ENCODE measurements at regions not wholly inside any gene's neighbourhood (a gene's known extent, or its start where the extent isn't known, plus 50 kb on each side); places are given as distances from the start of the nearest gene placed in this dataset.

- Histone ChIP-seq H3K4me3 (no peak overlapping the region), H3K9me3 (no peaks in the 10 kb centered on the region), H3K27me3 (no peaks in the 10 kb centered on the region), H3K36me3 (no peaks in the 10 kb centered on the region)
- DNase-seq, result peak; percentile 9
Measured at GRCh38 chr4:13865871-13866669, 238.5 kb upstream of the BOD1L1 start.

GRCh38 chr4:13866881-13867280 is 239.4 kb upstream of the BOD1L1 start:
- no peak for DNase-seq
- Histone ChIP-seq H3K27me3 (no peaks in the 10 kb centered on the region), H3K9me3 (no peaks in the 10 kb centered on the region), H3K4me3 (no peak overlapping the region), H3K36me3 (no peaks in the 10 kb centered on the region)

DNA sequence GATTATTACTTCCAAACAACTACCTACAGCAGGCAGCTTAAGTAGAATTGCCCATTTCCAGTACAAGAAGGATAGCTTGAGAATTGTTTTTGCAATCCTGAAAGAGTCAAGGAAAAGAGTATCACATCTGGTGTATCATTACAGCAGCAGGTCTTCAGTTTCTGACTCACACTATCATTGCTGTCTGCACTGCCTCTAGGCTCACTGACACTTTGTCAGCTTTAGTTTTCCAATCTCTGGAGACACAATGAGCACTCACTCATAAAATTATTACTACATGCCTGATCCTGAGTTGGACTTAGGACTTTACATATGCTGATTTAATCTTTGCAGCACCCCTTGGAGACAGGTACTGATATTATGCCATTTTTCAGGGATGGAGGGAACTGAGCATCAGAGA is 244.6 kb upstream of the BOD1L1 start:
- no peaks in the 10 kb centered on the region for H3K27me3 ChIP-seq
- no peak overlapping the region for H3K4me3 ChIP-seq
- no peaks in the 10 kb centered on the region for H3K36me3 ChIP-seq
- no peak for DNase-seq
- no peaks in the 10 kb centered on the region for H3K9me3 ChIP-seq

- H3K9me3 ChIP-seq, result no peaks in the 10 kb centered on the region
- H3K36me3 ChIP-seq, result no peaks in the 10 kb centered on the region
- no peak for DNase-seq
- H3K27me3 ChIP-seq, result no peaks in the 10 kb centered on the region
- H3K4me3 ChIP-seq, result no peak overlapping the region
Measured at GRCh38 chr4:13872955-13873354, 245.4 kb upstream of the BOD1L1 start.

DNA sequence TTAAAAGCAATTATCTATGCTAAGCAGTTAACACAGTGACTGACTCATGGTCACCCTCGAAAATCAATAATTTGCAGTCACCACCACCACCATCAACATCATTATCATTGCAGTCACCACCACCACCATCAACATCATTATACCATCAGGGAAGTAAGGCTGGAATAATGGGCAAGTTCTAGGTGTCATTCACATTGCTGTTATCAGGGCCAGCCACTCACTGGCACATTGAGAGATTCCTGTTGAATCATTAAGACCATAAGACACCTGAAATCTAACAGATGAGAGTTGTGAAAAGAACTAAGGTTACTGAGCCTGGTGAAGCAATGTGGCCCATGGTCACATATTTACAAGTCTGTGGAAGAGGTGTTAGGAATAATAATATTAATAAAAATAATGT is 247.7 kb upstream of the BOD1L1 start:
- Histone ChIP-seq H3K4me3 (no peak overlapping the region), H3K36me3 (no peaks in the 10 kb centered on the region), H3K9me3 (no peaks in the 10 kb centered on the region)

DNA sequence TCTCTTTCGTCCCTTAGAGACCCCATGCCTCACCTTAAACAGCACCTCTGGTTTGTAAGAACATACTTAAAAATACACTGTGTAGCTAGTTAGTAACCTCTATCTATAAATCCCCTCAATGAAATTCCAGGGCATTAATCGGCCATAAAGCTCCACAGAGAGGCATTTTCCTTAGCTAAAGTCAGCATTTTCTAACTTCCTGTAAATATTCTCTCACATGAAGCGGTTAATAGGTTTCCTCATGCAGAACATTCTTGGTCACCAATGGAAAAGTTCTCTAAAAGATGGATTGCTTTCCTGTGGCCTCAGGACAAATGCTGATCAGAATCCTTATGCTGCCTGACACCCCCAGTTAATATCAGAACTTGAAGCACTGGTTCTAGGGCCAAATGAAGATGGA is 248.6 kb upstream of the BOD1L1 start:
- DNase-seq, result no peak

More for the DNA sequence above, 247.7 kb upstream of the BOD1L1 start:
- no peaks in the 10 kb centered on the region for H3K27me3 ChIP-seq
- no peak for DNase-seq

DNA sequence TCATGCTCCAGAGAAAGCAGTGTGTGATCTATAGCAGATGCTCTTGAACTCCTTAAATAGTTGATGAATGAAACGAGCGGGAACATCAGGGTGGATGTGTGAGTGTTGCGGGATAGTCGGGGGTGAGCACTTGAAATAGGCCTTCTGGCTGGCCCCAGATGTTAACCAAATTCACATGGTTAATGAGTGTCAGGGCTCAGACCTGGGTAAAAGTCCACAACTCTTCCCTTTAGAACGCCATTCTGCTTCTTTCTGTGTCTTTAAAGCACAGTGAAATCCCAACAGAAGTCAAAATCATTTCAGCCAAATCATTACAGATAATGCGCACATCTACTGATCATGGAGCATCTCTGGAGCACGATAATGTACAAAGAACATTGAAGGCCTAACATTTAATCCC is 249.4 kb upstream of the BOD1L1 start:
- no peak for DNase-seq
- no peak overlapping the region for H3K4me3 ChIP-seq
- H3K36me3 ChIP-seq, result no peaks in the 10 kb centered on the region
- H3K27me3 ChIP-seq, result no peaks in the 10 kb centered on the region
- no peaks in the 10 kb centered on the region for H3K9me3 ChIP-seq

More for the DNA sequence above, 248.6 kb upstream of the BOD1L1 start:
- no peak overlapping the region for H3K4me3 ChIP-seq
- H3K9me3 ChIP-seq, result no peaks in the 10 kb centered on the region
- no peaks in the 10 kb centered on the region for H3K36me3 ChIP-seq
- H3K27me3 ChIP-seq, result no peaks in the 10 kb centered on the region

DNA sequence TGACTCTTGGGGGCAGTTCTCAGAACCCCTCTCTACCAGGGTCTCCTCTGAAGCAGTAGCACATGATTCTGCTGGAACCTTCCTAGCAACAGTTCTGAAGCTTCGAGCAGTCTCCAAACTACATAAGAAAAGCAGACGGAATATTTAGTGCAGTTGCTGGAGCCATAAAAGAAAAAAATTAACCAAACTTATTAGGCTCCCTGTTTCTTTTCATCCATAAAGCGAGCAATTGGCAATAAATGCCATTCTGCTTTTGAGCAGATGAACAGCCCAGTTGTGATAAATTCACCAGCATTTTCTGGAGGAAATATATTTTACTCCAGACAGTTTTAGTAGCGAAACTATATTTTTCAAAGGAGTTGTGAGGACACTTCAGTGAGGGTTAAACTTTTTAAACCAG is 250.1 kb upstream of the BOD1L1 start:
- H3K4me3 ChIP-seq, result no peak overlapping the region
- H3K27me3 ChIP-seq, result no peaks in the 10 kb centered on the region
- no peaks in the 10 kb centered on the region for H3K36me3 ChIP-seq
- no peaks in the 10 kb centered on the region for H3K9me3 ChIP-seq
- no peak for DNase-seq

- no peaks in the 10 kb centered on the region for H3K36me3 ChIP-seq
- H3K9me3 ChIP-seq, result no peaks in the 10 kb centered on the region
- no peak overlapping the region for H3K4me3 ChIP-seq
- no peaks in the 10 kb centered on the region for H3K27me3 ChIP-seq
- DNase-seq, result no peak
Measured at GRCh38 chr4:13881892-13882291, 254.4 kb upstream of the BOD1L1 start.

- Histone ChIP-seq H3K4me3 (no peak overlapping the region), H3K9me3 (no peaks in the 10 kb centered on the region), H3K36me3 (no peaks in the 10 kb centered on the region), H3K27me3 (no peaks in the 10 kb centered on the region)
- no peak for DNase-seq
Measured at GRCh38 chr4:13887010-13887409, 259.5 kb upstream of the BOD1L1 start.

- Histone ChIP-seq H3K4me3 (no peak overlapping the region), H3K36me3 (no peaks in the 10 kb centered on the region), H3K27me3 (no peaks in the 10 kb centered on the region), H3K9me3 (no peaks in the 10 kb centered on the region)
- no peak for DNase-seq
Measured at GRCh38 chr4:13888112-13888511, 260.6 kb upstream of the BOD1L1 start.

GRCh38 chr4:13891544-13891939 is 264.0 kb upstream of the BOD1L1 start:
- Histone ChIP-seq H3K4me3 (no peak overlapping the region), H3K36me3 (no peaks in the 10 kb centered on the region), H3K27me3 (no peaks in the 10 kb centered on the region), H3K9me3 (no peaks in the 10 kb centered on the region)
- DNase-seq, result no peak

GRCh38 chr4:13892739-13893105 is 265.2 kb upstream of the BOD1L1 start:
- no peak overlapping the region for H3K4me3 ChIP-seq
- no peaks in the 10 kb centered on the region for H3K9me3 ChIP-seq
- no peaks in the 10 kb centered on the region for H3K36me3 ChIP-seq
- H3K27me3 ChIP-seq, result no peaks in the 10 kb centered on the region
- no peak for DNase-seq

DNA sequence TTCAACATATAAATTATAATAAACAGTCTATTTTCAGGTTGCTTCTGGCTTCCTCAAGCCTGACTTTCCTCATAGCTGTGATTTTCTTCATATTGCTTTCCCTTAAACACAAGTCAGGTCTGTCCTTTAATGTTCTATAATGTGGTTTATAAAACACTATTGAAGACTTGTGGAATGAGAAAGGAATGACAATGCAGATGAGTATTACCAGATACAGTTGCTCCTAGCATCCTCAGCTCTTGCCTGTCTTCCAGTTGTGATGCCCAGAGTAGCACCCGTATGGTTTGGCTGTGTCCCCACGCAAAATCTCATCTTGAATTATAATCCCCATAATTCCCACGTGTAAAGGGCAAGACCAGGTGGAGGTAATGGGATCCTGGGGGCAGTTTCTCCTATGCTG is 265.7 kb upstream of the BOD1L1 start:
- no peak for DNase-seq
- Histone ChIP-seq H3K36me3 (no peaks in the 10 kb centered on the region), H3K27me3 (no peaks in the 10 kb centered on the region), H3K4me3 (no peak overlapping the region), H3K9me3 (no peaks in the 10 kb centered on the region)

DNA sequence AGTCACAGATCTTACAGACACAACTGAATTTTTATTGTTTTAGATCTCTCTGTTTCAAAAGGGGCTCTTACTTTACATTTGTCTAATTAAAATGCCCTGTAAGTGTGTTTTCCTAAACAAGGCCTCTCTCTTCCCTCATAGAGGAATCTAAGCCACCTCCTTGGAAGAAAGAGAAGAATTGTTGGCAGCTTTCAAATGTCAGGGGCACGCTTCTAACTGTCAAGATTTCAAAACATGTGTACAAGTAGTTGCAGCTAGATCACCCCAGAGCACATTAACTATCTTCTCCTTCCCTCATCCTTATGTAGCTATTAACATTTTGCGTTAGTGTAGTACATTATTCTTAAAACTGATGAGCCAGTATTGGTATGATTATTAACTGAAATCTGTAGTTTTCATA is 266.5 kb upstream of the BOD1L1 start:
- DNase-seq, result no peak
- Histone ChIP-seq H3K36me3 (no peaks in the 10 kb centered on the region), H3K4me3 (no peak overlapping the region), H3K27me3 (no peaks in the 10 kb centered on the region), H3K9me3 (no peaks in the 10 kb centered on the region)

- Histone ChIP-seq H3K36me3 (no peaks in the 10 kb centered on the region), H3K9me3 (no peaks in the 10 kb centered on the region), H3K4me3 (no peak overlapping the region), H3K27me3 (no peaks in the 10 kb centered on the region)
- DNase-seq, result no peak
Measured at GRCh38 chr4:13900780-13901179, 273.3 kb upstream of the BOD1L1 start.

DNA sequence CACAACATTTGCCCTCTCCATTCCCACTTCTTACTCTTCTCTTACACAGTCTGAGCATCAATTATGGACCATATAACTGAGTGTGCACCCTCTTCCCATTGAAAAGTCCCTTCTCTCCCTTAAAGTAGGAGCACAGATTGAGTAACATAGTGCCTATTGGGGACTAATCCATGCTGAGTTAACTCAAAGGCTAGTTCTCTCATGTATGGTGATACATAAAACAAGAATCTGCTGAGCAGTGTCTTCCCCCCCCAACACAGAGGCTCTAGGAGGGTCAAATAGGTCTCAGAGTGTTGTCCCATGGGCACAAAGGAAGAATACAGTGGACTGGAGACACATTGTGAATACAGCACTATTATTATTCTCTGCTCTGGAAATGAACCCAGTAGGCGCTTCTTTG is 274.6 kb upstream of the BOD1L1 start:
- Histone ChIP-seq H3K36me3 (no peaks in the 10 kb centered on the region), H3K27me3 (no peaks in the 10 kb centered on the region), H3K9me3 (no peaks in the 10 kb centered on the region), H3K4me3 (no peak overlapping the region)
- DNase-seq, result no peak

GRCh38 chr4:13903061-13903460 is 275.5 kb upstream of the BOD1L1 start:
- Histone ChIP-seq H3K4me3 (no peak overlapping the region), H3K27me3 (no peaks in the 10 kb centered on the region), H3K36me3 (no peaks in the 10 kb centered on the region), H3K9me3 (no peaks in the 10 kb centered on the region)
- no peak for DNase-seq

GRCh38 chr4:13903901-13904300 is 276.4 kb upstream of the BOD1L1 start:
- H3K9me3 ChIP-seq, result no peaks in the 10 kb centered on the region
- no peaks in the 10 kb centered on the region for H3K36me3 ChIP-seq
- DNase-seq, result no peak
- H3K27me3 ChIP-seq, result no peaks in the 10 kb centered on the region
- H3K4me3 ChIP-seq, result no peak overlapping the region
